Endometrium (tissue), 2 donors: ENCODE measurements at regions not wholly inside any gene's neighbourhood (a gene's known extent, or its start where the extent isn't known, plus 50 kb on each side); places are given as distances from the start of the nearest gene placed in this dataset.
"Not testable (repeated sequence)": the region's sequence is repeated elsewhere in the genome, so short reads cannot be mapped to it uniquely, and the experiment has no call there.

Experiments
- FAIRE-seq: peaks from 2 replicates; lab custom pipeline; 2012; peaks lifted over from hg19 to GRCh38; lab: Jason Lieb, UNC
- donor health status: control.
- donor health status: control.

GRCh38 chr6:94902974-94903628, 674.2 kb upstream of the MANEA start:
- FAIRE-seq = no peak

- no peak for FAIRE-seq
These were observed 678.1 kb upstream of the MANEA start for GRCh38 chr6:94899191-94899590.

- no peak for FAIRE-seq
These were observed 683.0 kb upstream of the MANEA start for GRCh38 chr6:94894300-94894699.

GRCh38 chr6:94893327-94893726, 684.0 kb upstream of the MANEA start:
- FAIRE-seq = no peak

GRCh38 chr6:94873819-94874218, 703.5 kb upstream of the MANEA start:
- not testable (repeated sequence) for FAIRE-seq

GRCh38 chr6:94862112-94862511, 715.2 kb upstream of the MANEA start:
- no peak for FAIRE-seq

- FAIRE-seq = no peak
These were observed 717.4 kb upstream of the MANEA start for GRCh38 chr6:94859924-94860323.

GRCh38 chr6:94856999-94857398, 720.3 kb upstream of the MANEA start:
- FAIRE-seq = not testable (repeated sequence)

- FAIRE-seq = not testable (repeated sequence)
These were observed 726.0 kb upstream of the MANEA start for GRCh38 chr6:94851329-94851728.

GRCh38 chr6:94845742-94846141, 731.6 kb upstream of the MANEA start:
- FAIRE-seq = no peak

- FAIRE-seq = no peak
These were observed 742.1 kb upstream of the MANEA start for GRCh38 chr6:94835264-94835663.

GRCh38 chr6:94813806-94814205, 763.5 kb upstream of the MANEA start:
- no peak for FAIRE-seq

- no peak for FAIRE-seq
These were observed 776.0 kb upstream of the MANEA start for GRCh38 chr6:94801344-94801743.

GRCh38 chr6:94785514-94785913, 791.8 kb upstream of the MANEA start:
- no peak for FAIRE-seq

GRCh38 chr6:94785081-94785480, 792.3 kb upstream of the MANEA start:
- FAIRE-seq = not testable (repeated sequence)

GRCh38 chr6:94769197-94769596, 808.1 kb upstream of the MANEA start:
- FAIRE-seq = no peak

GRCh38 chr6:94751641-94752329, 825.5 kb upstream of the MANEA start:
- FAIRE-seq = no peak

- no peak for FAIRE-seq
These were observed 841.1 kb upstream of the MANEA start for GRCh38 chr6:94736236-94736635.

GRCh38 chr6:94735270-94735669, 842.1 kb upstream of the MANEA start:
- FAIRE-seq = no peak

- FAIRE-seq = no peak
These were observed 842.6 kb upstream of the MANEA start for GRCh38 chr6:94734751-94735150.

GRCh38 chr6:94733066-94733465, 844.3 kb upstream of the MANEA start:
- no peak for FAIRE-seq

- no peak for FAIRE-seq
These were observed 849.6 kb upstream of the MANEA start for GRCh38 chr6:94727710-94728109.

- no peak for FAIRE-seq
These were observed 855.9 kb upstream of the MANEA start for GRCh38 chr6:94721459-94721858.

GRCh38 chr6:94713446-94713845, 863.9 kb upstream of the MANEA start:
- no peak for FAIRE-seq
